GM18870 (cell line): ENCODE measurements at regions not wholly inside any gene's neighbourhood (a gene's known extent, or its start where the extent isn't known, plus 50 kb on each side); places are given as distances from the start of the nearest gene placed in this dataset.

Experiments
- ATAC-seq: cut with Tn5 transposase; IDR thresholded peaks from one replicate; pipeline ENCODE4 v1.9.1; 2021; ENCODE audit warnings: moderate library complexity; ENCODE audit not compliant: unreplicated experiment

DNA sequence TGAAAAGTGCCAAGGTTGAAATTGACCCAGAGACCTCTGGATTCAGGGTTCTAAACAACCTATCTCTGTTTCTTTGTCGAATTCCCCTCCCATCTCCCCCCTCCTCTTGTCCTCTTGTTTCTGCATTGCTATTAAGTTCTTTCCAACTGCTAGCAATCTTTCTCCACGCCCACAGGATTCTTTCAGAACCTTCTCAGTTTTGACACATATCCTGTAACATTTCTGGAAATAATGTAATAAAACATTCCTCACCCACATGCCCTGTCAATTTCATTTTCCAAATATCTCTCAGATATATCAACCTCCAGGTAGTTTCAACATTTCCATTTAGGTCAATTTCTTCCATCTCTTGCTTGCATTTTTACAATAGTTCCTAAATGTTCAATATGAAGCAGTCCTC, 1105.9 kb downstream of the ARAP2 start:
- no peak for ATAC-seq

DNA sequence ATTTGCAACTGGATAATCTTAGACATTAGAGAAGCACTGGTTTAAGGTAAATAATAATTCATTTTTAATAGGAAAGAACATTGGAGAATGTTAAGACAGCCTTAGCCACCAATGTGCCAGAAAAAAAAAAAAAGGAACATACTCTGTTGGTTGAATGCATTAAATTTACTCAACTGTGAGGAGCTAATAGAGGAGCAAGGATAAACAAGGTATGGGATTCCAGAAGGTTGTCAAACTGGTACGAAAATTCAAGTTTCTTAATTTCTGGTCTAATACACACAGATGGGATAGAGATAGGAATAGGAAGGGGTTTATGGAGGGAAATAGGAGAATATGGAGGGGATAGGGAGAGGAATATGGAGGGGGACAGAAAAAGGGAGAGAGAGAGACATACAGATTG, 1096.6 kb downstream of the ARAP2 start:
- no peak for ATAC-seq

DNA sequence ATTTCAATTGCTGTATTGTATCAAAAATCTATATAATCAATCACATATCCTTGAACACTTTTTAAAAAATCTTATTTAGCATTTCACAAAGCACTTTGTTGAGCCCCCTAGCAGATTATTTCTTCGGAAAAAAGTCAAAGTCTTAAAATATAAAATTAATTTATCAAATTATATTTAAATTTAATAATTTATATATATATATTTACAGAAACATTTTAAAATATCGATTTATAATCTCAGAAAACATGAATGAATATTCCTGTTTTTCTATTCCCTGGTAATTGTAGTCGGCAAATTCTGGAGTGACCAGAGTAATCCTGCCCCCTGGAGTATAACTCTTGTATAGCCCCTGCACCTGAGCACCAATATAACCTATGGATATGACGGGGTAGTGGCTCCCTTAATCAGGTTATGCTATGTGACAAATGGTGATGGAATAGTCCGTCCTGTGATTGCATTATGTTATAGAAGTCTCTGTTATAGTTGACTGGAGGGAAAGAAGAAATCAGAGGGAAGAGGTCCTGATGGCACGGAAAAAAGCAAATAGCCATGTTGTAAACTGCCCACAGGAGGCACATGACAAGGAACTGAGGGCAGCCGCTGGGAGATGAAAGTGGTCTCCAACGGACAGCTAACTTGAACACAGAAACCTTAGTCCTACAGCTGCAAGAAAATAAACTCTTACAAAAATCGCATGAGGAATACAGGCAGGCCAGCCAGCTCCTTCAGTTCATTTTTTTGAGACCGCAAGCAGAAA, 1092.3 kb downstream of the ARAP2 start:
- no peak for ATAC-seq

DNA sequence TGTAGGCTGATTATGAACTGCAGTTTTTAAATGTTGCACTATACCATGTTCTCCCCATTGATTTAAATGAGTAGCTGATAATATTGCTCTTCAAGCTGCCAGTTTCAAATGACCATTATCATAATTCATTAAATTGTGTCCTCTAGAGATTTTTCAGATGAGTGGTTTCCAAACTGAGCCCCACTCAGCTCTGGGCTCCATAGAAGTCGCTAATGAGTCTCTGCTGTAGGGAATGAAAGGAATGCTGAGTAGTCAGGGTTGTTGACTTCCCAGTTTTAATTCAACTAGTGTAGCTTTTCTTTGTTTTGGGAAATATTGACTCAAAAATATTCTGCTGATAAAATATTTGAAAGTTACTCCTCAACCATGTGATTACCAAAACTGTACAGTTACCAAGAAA, 1081.1 kb downstream of the ARAP2 start:
- no peak for ATAC-seq

DNA sequence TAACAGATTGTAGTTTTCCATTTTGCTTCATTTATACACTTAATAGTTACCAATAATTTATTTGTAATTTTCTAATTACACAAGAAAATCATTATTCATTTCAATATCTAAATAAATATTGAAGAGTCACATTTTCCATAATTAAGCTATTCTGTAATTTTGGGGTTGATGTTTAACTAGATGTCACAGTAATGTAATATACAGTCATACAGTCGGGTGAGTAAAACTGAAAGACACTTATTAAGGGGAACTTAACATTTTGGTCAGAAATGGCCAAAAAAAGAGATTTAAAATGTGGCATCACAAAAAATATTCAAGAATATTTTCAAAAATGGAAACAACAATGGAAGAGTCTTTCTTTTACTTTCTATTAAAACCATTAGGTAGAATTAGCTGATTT, 1080.3 kb downstream of the ARAP2 start:
- no peak for ATAC-seq

DNA sequence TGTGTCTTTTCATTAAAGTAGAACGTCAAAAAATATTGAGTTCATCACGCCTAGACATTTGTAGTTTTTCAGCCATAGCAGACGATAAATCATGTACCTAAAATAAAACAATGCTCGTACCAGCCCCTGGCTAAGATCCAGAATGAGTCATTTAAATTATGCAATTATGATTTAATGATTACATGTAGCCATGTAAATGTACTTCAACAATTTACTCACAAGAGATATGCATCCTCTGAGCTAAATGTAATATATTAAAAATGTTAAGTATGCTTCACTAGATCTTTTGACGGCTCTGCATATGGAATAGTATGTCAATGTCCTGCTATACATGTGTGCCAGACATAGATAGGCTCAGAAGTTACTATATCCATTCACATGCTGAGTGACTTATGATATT, 1077.8 kb downstream of the ARAP2 start:
- no peak for ATAC-seq

DNA sequence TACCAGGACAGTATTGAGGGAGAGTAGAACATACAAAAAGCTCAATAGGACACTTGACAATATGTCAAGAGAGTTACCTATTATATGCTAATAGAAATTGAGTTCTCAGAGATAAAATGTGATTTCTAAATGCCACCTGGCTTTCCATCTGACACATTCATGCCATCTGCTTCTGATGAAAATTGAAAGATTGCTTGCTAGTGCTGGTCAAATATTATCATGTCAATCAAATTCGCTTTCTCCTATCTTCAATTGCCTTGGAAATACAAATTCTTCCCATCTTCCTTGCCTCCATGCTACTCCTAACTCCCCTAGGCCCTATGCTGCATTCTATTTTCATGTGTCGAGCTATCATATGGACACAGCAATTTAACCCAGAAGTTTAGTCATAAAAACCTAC, 1076.9 kb downstream of the ARAP2 start:
- ATAC-seq: no peak

DNA sequence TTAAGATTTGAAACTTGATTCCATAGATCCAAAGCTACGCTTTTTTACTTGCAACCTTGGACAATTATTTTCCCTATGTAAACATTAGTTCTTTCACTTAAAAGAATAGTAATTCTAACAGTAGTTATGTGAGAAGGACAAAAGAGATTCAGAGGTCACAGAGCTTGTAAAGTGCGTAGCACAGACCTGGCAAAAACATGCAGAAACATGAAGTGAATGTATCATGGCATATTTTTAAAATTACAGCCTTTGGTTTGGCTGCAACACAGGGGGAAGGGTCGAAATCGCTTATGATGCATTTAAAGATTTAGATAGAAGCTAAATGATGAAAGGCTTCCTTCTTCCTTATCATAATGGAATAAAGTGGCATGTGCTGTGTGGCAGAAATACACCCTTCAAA, 1068.8 kb downstream of the ARAP2 start:
- no peak for ATAC-seq

DNA sequence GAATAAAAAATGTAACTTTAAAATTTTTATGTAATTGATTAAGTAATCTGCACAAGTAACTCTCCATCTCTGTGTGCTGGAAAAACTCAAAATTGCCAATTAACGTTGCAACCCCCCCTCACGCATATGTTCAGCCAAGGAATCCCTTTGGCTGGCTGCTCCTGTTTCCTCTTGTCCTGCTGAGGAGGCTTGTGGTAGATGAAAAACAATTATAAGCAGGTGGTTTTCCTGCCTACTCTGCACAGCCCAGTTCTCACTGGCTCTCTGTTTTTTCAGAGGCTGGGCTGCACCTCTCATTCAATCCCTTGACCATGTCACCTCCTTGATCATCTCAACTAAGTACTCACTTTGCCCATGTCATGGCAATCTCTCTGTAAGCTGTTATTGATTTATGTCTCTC, 1068.4 kb downstream of the ARAP2 start:
- no peak for ATAC-seq

DNA sequence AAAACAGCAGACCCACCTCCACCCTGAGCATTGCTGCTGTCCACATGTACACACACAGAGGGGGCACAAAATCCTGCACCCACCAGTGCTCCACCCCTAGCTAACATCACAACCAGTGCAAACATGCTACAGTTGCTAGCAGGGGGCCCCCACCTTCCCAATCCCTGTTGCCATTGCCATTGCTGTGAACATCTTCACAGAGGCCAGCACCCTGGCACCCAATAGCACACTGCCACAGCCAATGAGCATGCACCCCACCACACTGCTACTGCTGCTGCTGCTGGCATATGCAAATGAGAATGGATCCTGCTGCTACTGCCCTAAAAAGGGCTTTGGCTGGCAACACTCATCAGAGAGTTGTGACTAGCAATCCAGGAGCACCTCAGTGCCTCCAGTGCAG, 1061.9 kb downstream of the ARAP2 start:
- no peak for ATAC-seq

DNA sequence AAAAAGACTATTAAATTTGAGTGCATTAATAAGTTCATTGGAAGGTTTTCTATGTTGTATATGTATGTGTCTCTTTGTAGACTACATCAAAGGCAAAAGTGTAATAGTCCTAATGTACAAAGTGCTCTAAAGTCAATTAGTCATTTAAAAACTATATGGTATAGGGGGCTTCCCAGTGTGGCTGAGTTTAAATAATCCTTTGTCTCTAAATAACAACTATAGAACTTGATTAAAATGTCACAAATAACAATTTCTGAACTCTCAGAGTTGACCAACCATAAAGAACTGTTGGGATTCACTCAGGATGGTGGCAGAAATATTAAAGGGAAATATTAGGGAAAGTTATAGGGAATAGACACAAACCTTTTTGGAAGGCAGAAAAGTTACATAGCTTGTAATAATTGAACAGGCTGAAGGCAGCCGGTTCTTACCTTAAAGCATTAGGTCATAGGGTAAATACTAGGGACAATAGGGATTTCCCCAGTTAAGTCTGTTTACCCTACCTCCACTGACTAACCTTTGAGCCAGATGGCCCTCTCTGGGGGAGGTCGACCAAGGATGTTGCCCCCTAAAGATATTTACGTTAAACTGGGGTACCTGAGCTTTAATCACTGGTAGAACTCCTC, 1054.2 kb downstream of the ARAP2 start:
- no peak for ATAC-seq

DNA sequence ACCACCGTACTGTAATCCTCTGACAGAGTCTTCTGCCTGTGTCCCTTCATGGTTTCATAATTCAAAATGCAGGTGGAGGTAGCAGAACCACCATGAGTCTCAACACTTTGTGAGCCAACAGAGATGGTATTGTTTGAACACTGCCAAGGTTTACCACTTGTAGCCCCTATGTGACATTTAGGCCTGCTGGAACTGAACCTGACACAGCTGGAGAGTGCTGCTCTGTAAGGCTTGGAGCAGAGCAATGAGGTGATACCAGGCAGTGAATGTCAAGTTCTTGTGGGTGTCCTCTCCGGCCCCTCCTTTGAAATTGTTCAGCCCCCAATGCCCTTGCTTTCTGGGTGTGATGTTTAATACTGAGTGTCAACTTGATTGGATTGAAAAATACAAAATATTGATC, 1042.9 kb downstream of the ARAP2 start:
- ATAC-seq: no peak

DNA sequence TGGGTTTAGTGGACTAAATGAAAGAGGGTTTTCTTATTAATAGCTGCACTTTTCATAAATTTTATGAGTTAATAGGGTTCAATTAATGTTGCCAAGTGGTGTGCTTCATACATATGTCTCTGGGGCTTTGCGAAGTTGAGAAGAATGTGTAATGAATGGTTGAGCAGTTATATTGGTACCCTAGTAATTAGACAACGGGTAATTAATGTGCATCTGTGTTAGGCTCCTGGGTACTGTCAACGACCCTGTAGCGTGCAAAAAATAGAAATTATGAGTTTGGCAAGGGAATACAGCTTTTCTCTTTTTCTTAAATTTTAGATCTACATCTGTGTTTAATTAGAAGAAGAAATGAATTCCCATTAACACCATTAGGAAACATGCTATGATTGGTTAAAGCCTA, 1027.7 kb downstream of the ARAP2 start:
- ATAC-seq: no peak

DNA sequence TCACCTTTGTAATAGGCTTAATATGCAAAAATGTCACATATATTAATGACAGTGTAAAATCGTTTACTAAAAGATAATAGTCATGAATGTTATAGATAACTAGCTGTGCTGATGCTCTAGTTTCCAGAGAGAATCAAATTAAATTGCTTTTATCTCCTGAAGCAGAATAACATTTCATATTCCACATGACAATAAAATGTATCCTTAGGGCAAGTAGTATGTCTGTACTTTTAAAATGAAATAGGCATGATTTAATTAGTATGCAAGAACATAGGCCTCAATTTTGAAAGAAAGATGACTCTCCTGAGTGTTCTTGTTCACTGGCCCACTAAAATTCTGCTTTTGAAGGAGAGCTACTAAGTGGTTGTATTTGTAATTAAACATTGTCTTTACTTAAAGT, 1027.0 kb downstream of the ARAP2 start:
- ATAC-seq: no peak

DNA sequence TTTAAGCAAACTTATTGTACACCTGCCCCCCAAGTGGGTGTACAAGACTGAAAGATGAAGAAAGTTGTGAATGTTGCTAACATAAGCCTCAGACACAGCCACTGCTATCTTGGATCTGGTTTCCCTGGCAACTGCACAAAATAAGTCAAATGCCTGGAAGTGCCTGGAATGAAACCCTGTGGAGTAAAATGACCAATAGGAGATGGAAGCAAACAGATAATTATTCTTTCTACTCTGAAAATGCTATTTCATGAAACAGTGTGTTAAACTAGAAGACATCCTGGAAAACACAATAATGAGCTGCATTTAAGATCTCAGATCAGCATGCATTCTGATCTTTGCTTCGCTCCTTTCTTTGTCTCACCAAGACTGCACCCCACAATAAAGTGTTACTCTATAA, 1016.0 kb downstream of the ARAP2 start:
- ATAC-seq: no peak

DNA sequence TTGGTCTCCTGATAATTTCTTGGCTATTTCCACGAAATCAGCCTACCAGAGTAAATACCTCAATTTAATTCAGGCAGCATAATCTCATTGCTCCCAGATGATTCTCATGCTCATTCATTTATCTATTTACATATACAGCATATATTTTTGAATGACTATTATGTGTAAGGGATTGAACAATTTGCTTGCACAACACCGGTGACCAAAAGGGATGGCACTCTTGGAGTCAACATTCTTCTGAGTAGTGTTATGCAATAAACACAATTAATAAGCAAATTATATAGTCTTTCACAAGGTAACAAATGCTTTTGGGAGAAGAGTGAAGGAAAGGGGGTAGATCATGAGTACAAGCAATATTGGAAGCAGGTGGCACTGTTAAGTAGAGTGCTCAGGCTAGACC, 1015.3 kb downstream of the ARAP2 start:
- ATAC-seq: no peak

DNA sequence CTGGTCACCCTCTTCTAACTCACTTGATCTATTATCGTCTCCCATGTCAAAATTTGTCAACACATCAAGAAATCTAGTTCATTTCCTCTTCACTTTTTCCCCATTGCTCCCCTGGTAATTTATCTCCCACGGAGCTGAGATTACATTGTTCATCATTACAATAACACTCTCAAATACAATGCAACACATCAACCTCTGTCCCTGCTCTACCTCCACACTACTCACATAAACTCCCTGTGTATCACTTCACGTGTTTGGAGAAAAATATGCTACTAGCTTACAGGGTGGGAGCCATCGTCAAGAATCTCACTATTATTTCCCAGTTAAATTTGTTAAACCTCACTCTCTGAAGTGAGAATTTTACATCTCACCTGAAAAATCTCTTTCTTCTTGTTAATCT, 1006.4 kb downstream of the ARAP2 start:
- ATAC-seq: no peak

DNA sequence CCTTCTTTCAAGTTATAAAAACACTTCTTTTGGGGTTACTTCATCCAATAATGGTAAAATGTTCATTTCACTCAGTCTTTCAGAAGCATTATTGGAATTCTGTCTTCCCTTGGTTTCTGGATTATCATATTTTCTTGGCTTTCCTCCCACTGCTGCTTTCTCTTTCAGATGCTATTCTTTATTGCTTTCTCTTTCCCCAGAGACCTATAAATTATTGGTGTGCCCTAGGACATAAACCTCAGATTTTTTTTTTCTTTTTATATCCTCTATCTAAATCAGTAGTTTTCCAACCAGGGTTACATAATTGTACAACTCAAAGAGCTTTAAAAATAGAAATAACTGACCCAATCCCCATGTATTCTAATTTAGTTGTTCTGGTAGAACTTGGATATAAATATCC, 1005.5 kb downstream of the ARAP2 start:
- ATAC-seq: no peak

DNA sequence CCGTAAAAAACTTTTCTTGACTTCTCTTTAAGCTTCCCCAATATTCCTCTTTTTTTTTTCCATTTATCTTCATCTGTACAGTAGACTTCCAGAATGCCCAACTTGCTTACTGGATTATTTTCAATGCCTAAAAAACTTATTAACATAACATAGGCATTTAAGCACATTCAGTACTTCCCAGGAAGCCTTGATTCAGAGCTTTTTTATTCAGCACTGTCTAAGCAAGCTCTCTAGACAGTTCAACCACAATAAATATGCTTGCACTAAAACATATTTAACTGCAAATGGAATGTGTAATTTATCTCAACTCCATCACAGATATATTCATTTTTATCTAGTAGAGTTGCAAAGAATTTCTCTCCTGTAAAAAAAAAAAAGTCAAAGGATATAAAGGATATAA, 997.8 kb downstream of the ARAP2 start:
- ATAC-seq: no peak

DNA sequence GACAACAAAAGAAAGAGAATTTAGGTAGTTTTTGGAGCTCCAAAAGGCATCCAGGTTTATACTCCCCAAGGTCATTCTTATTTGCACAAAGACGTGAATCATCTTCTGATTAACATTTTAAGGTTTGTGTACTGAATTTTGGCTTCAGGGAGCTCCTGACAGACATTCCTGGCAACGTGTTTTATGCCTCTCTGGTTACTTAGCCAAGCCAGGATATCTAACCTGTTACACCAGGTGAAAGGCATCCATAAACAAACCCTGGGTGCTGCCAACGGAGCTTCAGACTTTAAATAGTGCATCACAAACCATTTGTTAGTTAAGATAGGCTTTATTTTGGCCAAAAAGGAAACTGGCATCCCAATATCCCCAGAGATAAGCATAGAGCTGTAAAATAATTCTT, 997.3 kb downstream of the ARAP2 start:
- ATAC-seq: no peak

DNA sequence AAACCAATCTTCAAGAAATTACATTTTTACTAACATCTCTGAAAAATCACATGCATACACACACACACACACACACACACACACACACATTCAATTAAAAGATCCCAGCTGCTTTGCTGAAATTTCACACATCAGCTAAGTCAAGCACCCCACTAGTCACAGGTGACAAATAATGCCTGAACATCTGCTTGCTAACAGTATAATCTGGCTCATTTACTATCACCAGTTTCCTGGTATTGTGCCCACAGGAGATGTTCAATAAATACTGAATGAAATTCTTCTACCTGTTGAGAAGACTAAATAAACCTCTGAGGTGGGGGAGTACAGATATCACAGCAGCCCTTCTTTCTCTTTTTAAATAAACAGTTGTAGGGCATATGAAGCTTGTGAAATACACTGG, 994.0 kb downstream of the ARAP2 start:
- ATAC-seq: no peak

DNA sequence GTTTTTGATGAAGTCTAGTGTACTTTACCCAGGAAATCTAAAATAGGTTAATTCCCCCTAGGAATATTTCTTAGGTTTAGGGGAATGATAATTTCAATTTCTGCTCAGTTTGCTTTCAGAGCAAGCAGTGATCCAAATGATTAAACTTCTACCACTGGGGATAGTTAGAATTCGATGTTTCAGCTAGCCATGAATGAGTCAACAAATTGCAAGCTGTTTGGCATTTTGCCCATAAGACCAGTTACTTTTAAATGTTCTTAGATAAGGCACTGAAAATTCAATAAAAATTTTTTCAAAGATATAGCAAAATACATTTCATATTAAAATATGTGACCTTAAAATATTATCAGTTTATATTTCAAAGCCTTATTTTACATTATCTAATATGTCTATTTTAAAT, 993.6 kb downstream of the ARAP2 start:
- no peak for ATAC-seq

DNA sequence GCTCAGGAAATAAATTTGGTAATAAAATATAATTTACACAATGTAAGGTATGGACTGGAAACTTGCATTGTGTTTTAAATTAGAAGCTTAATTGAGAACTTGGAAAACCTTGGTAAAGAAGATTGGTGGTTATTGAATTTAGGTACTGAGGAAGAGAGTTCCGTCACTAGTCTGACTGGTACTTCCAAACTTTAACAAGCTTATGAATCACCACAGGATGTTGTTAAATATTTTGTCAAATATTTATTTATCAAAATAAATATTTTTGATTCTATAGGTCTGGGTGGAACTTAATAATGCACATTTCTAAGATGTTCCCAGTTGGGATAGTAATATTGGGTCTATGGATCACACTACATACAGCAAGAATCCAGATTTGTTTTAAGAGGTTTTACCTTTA, 992.2 kb downstream of the ARAP2 start:
- no peak for ATAC-seq
